HEK293 (cell line): ENCODE measurements at regions not wholly inside any gene's neighbourhood (a gene's known extent, or its start where the extent isn't known, plus 50 kb on each side); places are given as distances from the start of the nearest gene placed in this dataset.

Source experiments
- ATF2 ChIP-seq: fragments of 450-650 bp; formaldehyde crosslinking; IDR thresholded peaks from 2 replicates; pipeline ENCODE4 v1.5.1; 2016; ENCODE audit warnings: missing biosample characterization, missing genetic modification characterization, low read depth
- CTCF ChIP-seq: fragments of 450-650 bp; formaldehyde crosslinking; IDR thresholded peaks from 2 replicates; pipeline ENCODE4 v1.5.1; 2016; ENCODE audit warnings: missing biosample characterization, missing genetic modification characterization
- REPIN1 ChIP-seq: fragments of 450-650 bp; formaldehyde crosslinking; IDR thresholded peaks from 2 replicates; pipeline ENCODE4 v1.5.1; 2017; ENCODE audit warnings: missing biosample characterization, missing genetic modification characterization, low read depth
- ZBTB21 ChIP-seq: fragments of 450-650 bp; formaldehyde crosslinking; IDR thresholded peaks from 2 replicates; pipeline ENCODE4 v1.5.1; 2017; ENCODE audit warnings: missing biosample characterization, missing genetic modification characterization
- ZNF221 ChIP-seq: fragments of 450-650 bp; formaldehyde crosslinking; IDR thresholded peaks from 2 replicates; pipeline ENCODE4 v1.5.1; 2017; ENCODE audit warnings: missing biosample characterization, missing genetic modification characterization, borderline replicate concordance

GRCh38 chr3:30331519-30331918 lies 274.9 kb upstream of the TGFBR2 start:
- TF ChIP-seq ZNF221 (tag by site-specific recombination) (no peak), ZBTB21 (tag by site-specific recombination) (no peak), ATF2 (tag by site-specific recombination) (no peak), CTCF (tag by site-specific recombination) (no peak), REPIN1 (tag by site-specific recombination) (no peak)
